Posterior cingulate gyrus (tissue), 11 donors: ENCODE measurements at regions not wholly inside any gene's neighbourhood (a gene's known extent, or its start where the extent isn't known, plus 50 kb on each side); places are given as distances from the start of the nearest gene placed in this dataset.

Source experiments
- DNase-seq, 10 donors: peaks; one replicate each; pipeline versions ENCODE4 v3.0.0 to v3.0.0-alpha.2; 2020 to 2021; ENCODE audit warnings: mixed read lengths in 3 of 10
- intact Hi-C: fragments of 100-400 bp; cut with DNase I; formaldehyde crosslinking; loops from one replicate; pipeline ENCODE4 v1.15.1; 2023

- no peak for DNase-seq
- intact Hi-C loops, result no loop called here
Observed at GRCh38 chr20:40805592-40805991, 116.6 kb upstream of the MAFB start.

GRCh38 chr20:40806929-40807820 lies 118.1 kb upstream of the MAFB start:
- intact Hi-C loops, result no loop called here
- no peak for DNase-seq

- no peak for DNase-seq
- intact Hi-C loops, result no loop called here
Observed at GRCh38 chr20:40807821-40808170, 118.8 kb upstream of the MAFB start.

GRCh38 chr20:40808936-40809335 lies 119.9 kb upstream of the MAFB start:
- DNase-seq, result no peak

GRCh38 chr20:40809361-40809760 lies 120.3 kb upstream of the MAFB start:
- no peak for DNase-seq
- intact Hi-C loops, result no loop called here

More at GRCh38 chr20:40808936-40809335, 119.9 kb upstream of the MAFB start:
- intact Hi-C loops, result no loop called here

- intact Hi-C loops, result no loop called here
- no peak for DNase-seq
Observed at GRCh38 chr20:40810332-40811000, 121.4 kb upstream of the MAFB start.

GRCh38 chr20:40811004-40811403 lies 122.0 kb upstream of the MAFB start:
- no peak for DNase-seq
- intact Hi-C loops, result no loop called here

- no peak for DNase-seq
- intact Hi-C loops, result no loop called here
Observed at GRCh38 chr20:40811660-40812414, 122.8 kb upstream of the MAFB start.

- intact Hi-C loops, result no loop called here
- DNase-seq, result no peak
Observed at GRCh38 chr20:40812415-40812925, 123.4 kb upstream of the MAFB start.

GRCh38 chr20:40813029-40813431 lies 124.0 kb upstream of the MAFB start:
- DNase-seq, result no peak
- intact Hi-C loops, result no loop called here

- no peak for DNase-seq
Observed at GRCh38 chr20:40813708-40814630, 124.9 kb upstream of the MAFB start.

GRCh38 chr20:40814631-40814960 lies 125.6 kb upstream of the MAFB start:
- DNase-seq, result no peak

More at GRCh38 chr20:40813708-40814630, 124.9 kb upstream of the MAFB start:
- intact Hi-C loops, result no loop called here

GRCh38 chr20:40815156-40816038 lies 126.4 kb upstream of the MAFB start:
- DNase-seq, result no peak
- intact Hi-C loops, result no loop called here

More at GRCh38 chr20:40814631-40814960, 125.6 kb upstream of the MAFB start:
- intact Hi-C loops, result no loop called here

- intact Hi-C loops, result no loop called here
Observed at GRCh38 chr20:40816039-40816352, 127.0 kb upstream of the MAFB start.

GRCh38 chr20:40821429-40821828 lies 132.4 kb upstream of the MAFB start:
- intact Hi-C loops, result no loop called here
- no peak for DNase-seq

More at GRCh38 chr20:40816039-40816352, 127.0 kb upstream of the MAFB start:
- no peak for DNase-seq

GRCh38 chr20:40826699-40827098 lies 137.7 kb upstream of the MAFB start:
- no peak for DNase-seq
- intact Hi-C loops, result no loop called here

GRCh38 chr20:40835321-40835720 lies 146.3 kb upstream of the MAFB start:
- DNase-seq, result no peak
- intact Hi-C loops, result no loop called here

- intact Hi-C loops, result no loop called here
- no peak for DNase-seq
Observed at GRCh38 chr20:40838509-40838908, 149.5 kb upstream of the MAFB start.

- intact Hi-C loops, result no loop called here
- DNase-seq, result peak in 3 of 10 donors; percentile 11 to 25 (median 11)
Observed at GRCh38 chr20:40843251-40843650, 154.2 kb upstream of the MAFB start.
